K562 (cell line): ENCODE measurements at regions not wholly inside any gene's neighbourhood (a gene's known extent, or its start where the extent isn't known, plus 50 kb on each side); places are given as distances from the start of the nearest gene placed in this dataset.

Experiments
- ATAC-seq: fragments of 200-7000 bp; cut with Tn5 transposase; 3 replicates; pipeline ENCODE4 v1.9.1; 2020; ENCODE audit warnings: moderate library complexity
- BruUV-seq: library from RNA; stranded (reverse); fragments of 400-500 nt; replicated peaks from 2 replicates; lab custom pipeline; 2021; lab: Mats Ljungman, UMichigan
- CTCF ChIA-PET: fragments of 300-600 bp; formaldehyde crosslinking; extraction: SDS; loops from one replicate; lab custom pipeline; 2021; ENCODE audit warnings: low intra/inter-chr PET ratio; lab: Yijun Ruan, JAX
- POLR2A ChIA-PET: fragments of 300-600, 350-650 bp; sonication (Branson Sonifier 250); formaldehyde crosslinking; extraction: SDS; loops from one replicate; lab custom pipeline; 2021; ENCODE audit warnings: antibody characterized with exemption, inconsistent platforms; lab: Yijun Ruan, JAX
- DNase-seq, 4 experiments: peaks; one replicate each; pipeline versions ENCODE4 v3.0.0 to v3.0.0-alpha.2; 2011 to 2018; ENCODE audit warnings: low spot score in 3 of 4, mixed read lengths in 3 of 4; ENCODE audit errors: extremely low read depth in 1 of 4
- FAIRE-seq: peaks from 2 replicates; lab custom pipeline; 2011; peaks lifted over from hg19 to GRCh38; lab: Jason Lieb, UNC
- H2AFZ ChIP-seq: 2 replicates; pipeline ENCODE4 v1.6.0; 2011; ENCODE audit warnings: low read depth, low read length, control low read depth, inconsistent platforms
- H3K27ac ChIP-seq: fragments of 200-600 bp; 3 replicates; pipeline ENCODE4 v1.8.0; 2011; ENCODE audit warnings: low read depth, mild to moderate bottlenecking, control low read depth, inconsistent platforms, low read length, moderate library complexity, mixed read lengths; ENCODE audit errors: extremely low read depth
- H3K27me3 ChIP-seq, 2 experiments: fragments of 300-600 bp in 1 of 2; 2 replicates in 1 of 2; 3 replicates in 1 of 2; pipeline versions ENCODE4 v1.6.0 to v1.8.0; 2011; ENCODE audit warnings: inconsistent platforms in 2 of 2, low read length in 2 of 2, mild to moderate bottlenecking in 1 of 2, mixed read lengths in 1 of 2, moderate library complexity in 1 of 2; ENCODE audit not compliant: control insufficient read depth in 2 of 2, insufficient read depth in 2 of 2
- H3K36me3 ChIP-seq: fragments of 300-600 bp; 3 replicates; pipeline ENCODE4 v1.8.0; 2011; ENCODE audit warnings: mild to moderate bottlenecking, low read length, inconsistent platforms; ENCODE audit not compliant: control insufficient read depth, insufficient read depth
- H3K4me1 ChIP-seq, 2 experiments: fragments of 200-600 bp in 1 of 2; replicated peaks in 1 of 2; 2 replicates in 1 of 2; 3 replicates in 1 of 2; pipeline versions ENCODE4 v1.5.1 to v1.8.0; 2011; ENCODE audit warnings: inconsistent platforms in 2 of 2, low read length in 2 of 2, mild to moderate bottlenecking in 1 of 2, mixed read lengths in 1 of 2, moderate library complexity in 1 of 2; ENCODE audit not compliant: control insufficient read depth in 2 of 2, insufficient read depth in 2 of 2
- H3K4me2 ChIP-seq: 2 replicates; pipeline ENCODE4 v1.6.1; 2011; ENCODE audit warnings: low read length, control low read depth, inconsistent platforms, mixed read lengths; ENCODE audit not compliant: insufficient read depth
- H3K4me3 ChIP-seq: fragments of 200-600 bp; sonication (generic), shearing (Covaris generic); 2 replicates; pipeline ENCODE4 v1.5.1; 2016; ENCODE audit warnings: control low read depth, inconsistent platforms
- H3K79me2 ChIP-seq: fragments of 200-600 bp; 3 replicates; pipeline ENCODE4 v1.8.0; 2011; ENCODE audit warnings: low read length, inconsistent platforms; ENCODE audit not compliant: control insufficient read depth, insufficient read depth
- H3K9ac ChIP-seq, 2 experiments: 2 replicates each; pipeline versions ENCODE4 v1.6.0 to v1.6.1; 2011; ENCODE audit warnings: low read depth in 2 of 2, low read length in 2 of 2, control low read depth in 1 of 2, inconsistent platforms in 1 of 2, mild to moderate bottlenecking in 1 of 2, mixed read lengths in 1 of 2; ENCODE audit not compliant: insufficient read depth in 1 of 2
- H3K9me1 ChIP-seq: one replicate; pipeline ENCODE4 v1.6.0; 2011; ENCODE audit warnings: inconsistent platforms, mild to moderate bottlenecking, low read length, moderate library complexity; ENCODE audit not compliant: control insufficient read depth, insufficient read depth
- H3K9me3 ChIP-seq: replicated peaks from 2 replicates; pipeline ENCODE4 v1.5.1; 2011; ENCODE audit warnings: low read depth, low read length, inconsistent platforms; ENCODE audit not compliant: control insufficient read depth, insufficient read depth
- H4K20me1 ChIP-seq: replicated peaks from 2 replicates; pipeline ENCODE4 v1.6.1; 2011; ENCODE audit warnings: low read length, inconsistent platforms, mixed read lengths; ENCODE audit not compliant: control insufficient read depth, insufficient read depth
- ARID1B ChIP-seq: fragments of 450-650 bp; IDR thresholded peaks from 2 replicates; pipeline ENCODE4 v1.6.1; 2016; ENCODE audit warnings: antibody characterized with exemption, mild to moderate bottlenecking, inconsistent platforms
- ARID3B ChIP-seq: fragments of 250-450 bp; sonication (Bioruptor Pico); IDR thresholded peaks from 2 replicates; pipeline ENCODE4 v1.4.0; 2020; ENCODE audit warnings: borderline replicate concordance
- HDAC2 ChIP-seq: fragments of 450-650 bp; IDR thresholded peaks from 2 replicates; pipeline ENCODE4 v1.6.1; 2016; ENCODE audit warnings: mild to moderate bottlenecking
- MED1 ChIP-seq: sonication (generic); formaldehyde crosslinking; IDR thresholded peaks from 2 replicates; pipeline ENCODE4 v1.8.1; 2023; ENCODE audit warnings: missing genetic modification reagents, borderline replicate concordance
- MYNN ChIP-seq, 2 experiments: sonication (generic); formaldehyde crosslinking in 1 of 2; IDR thresholded peaks; 2 replicates each; pipeline versions ENCODE4 v1.5.0 to v1.6.1; 2016 to 2020; ENCODE audit warnings: antibody characterized with exemption in 1 of 2, missing genetic modification reagents in 1 of 2
- NCOR1 ChIP-seq: fragments of 450-650 bp; IDR thresholded peaks from 2 replicates; pipeline ENCODE4 v1.6.1; 2016; ENCODE audit warnings: mild to moderate bottlenecking, moderate library complexity
- NR2F6 ChIP-seq: fragments of 450-650 bp; formaldehyde crosslinking; IDR thresholded peaks from 2 replicates; pipeline ENCODE4 v1.4.0; 2020; ENCODE audit warnings: mild to moderate bottlenecking
- PCBP1 ChIP-seq: fragments of 200-400 bp; formaldehyde crosslinking; IDR thresholded peaks from 2 replicates; pipeline ENCODE4 v1.6.1; 2018; ENCODE audit warnings: mild to moderate bottlenecking, low read depth, low read length; ENCODE audit not compliant: poor library complexity, severe bottlenecking
- PHB2 ChIP-seq: fragments of 450-650 bp; IDR thresholded peaks from 2 replicates; pipeline ENCODE4 v1.6.1; 2017; ENCODE audit warnings: low read depth
- POLR2A ChIP-seq: fragments of 450-650 bp; conservative IDR thresholded peaks from 2 replicates; pipeline ENCODE4 v1.6.1; 2016
- RB1 ChIP-seq: fragments of 450-650 bp; IDR thresholded peaks from 2 replicates; pipeline ENCODE4 v1.6.1; 2017; ENCODE audit warnings: low read depth, mild to moderate bottlenecking
- RFX5 ChIP-seq: IDR thresholded peaks from 2 replicates; pipeline ENCODE4 v1.6.1; 2011; ENCODE audit warnings: low read depth, mild to moderate bottlenecking, improper control_type of control experiment, low read length
- SIRT6 ChIP-seq: IDR thresholded peaks from one replicate; pipeline ENCODE4 v1.6.1; 2012; ENCODE audit warnings: low read depth, mild to moderate bottlenecking, control low read depth, inconsistent platforms, low read length, moderate library complexity
- SMAD2 ChIP-seq: fragments of 150-350 bp; IDR thresholded peaks from 2 replicates; pipeline ENCODE4 v1.6.1; 2014; ENCODE audit warnings: low read depth, mild to moderate bottlenecking, low read length
- TFE3 ChIP-seq: fragments of 450-650 bp; formaldehyde crosslinking; IDR thresholded peaks from 2 replicates; pipeline ENCODE4 v1.4.0; 2020; ENCODE audit warnings: mild to moderate bottlenecking, mixed read lengths
- ZBTB2 ChIP-seq: fragments of 450-650 bp; IDR thresholded peaks from 2 replicates; pipeline ENCODE4 v1.6.1; 2016; ENCODE audit warnings: antibody characterized with exemption
- ZNF668 ChIP-seq: fragments of 250-450 bp; sonication (Bioruptor Pico); IDR thresholded peaks from 2 replicates; pipeline ENCODE4 v1.8.0; 2022; ENCODE audit warnings: mild to moderate bottlenecking, inconsistent platforms
- ZNF785 ChIP-seq: fragments of 250-450 bp; sonication (Bioruptor Pico); IDR thresholded peaks from 2 replicates; pipeline ENCODE4 v1.4.0; 2020; ENCODE audit warnings: mild to moderate bottlenecking
- WGBS: fragments of 100-300 bp; shearing (Covaris generic); methylation state at CpG from one replicate; pipeline ENCODE4 v1.1.6; 2016; ENCODE audit warnings: low coverage, mixed read lengths; ENCODE audit not compliant: insufficient coverage; ENCODE audit errors: missing lambda C conversion rate; 5-methylcytosine and 5-hydroxymethylcytosine counted together
- in situ Hi-C: fragments of 300-500 bp; cut with MboI; formaldehyde crosslinking; loops from 4 replicates; pipeline ENCODE4 v1.15.0; 2018; ENCODE audit warnings: inconsistent platforms, mixed read lengths
- intact Hi-C: fragments of 100-400 bp; cut with micrococcal nuclease; formaldehyde crosslinking; loops from 2 replicates; pipeline ENCODE4 v1.14.2; 2022

- no peak overlapping the region for H3K27ac ChIP-seq
- WGBS, result 73% methylated on average over 9 of the region's 19 CpGs
- no peaks in the 10 kb centered on the region for H3K36me3 ChIP-seq
- intact Hi-C loops, result loop anchor here (5.0 kb wide), 1 partner anchor 235 kb away; the partner anchor contains the start of gene RTL1
- BruUV-seq, result no TSS peak
- no peaks in the 10 kb centered on the region for H4K20me1 ChIP-seq
- in situ Hi-C loops, result loop anchor here (5.0 to 10.0 kb wide), 2 partner anchors 65 to 177 kb away; no protein-coding TSS in a partner anchor
- no peaks in the 10 kb centered on the region for H3K9me1 ChIP-seq
- H3K79me2 ChIP-seq, result no peaks in the 10 kb centered on the region
- FAIRE-seq (no peak), DNase-seq (no peak), ATAC-seq (no peak)
- CTCF ChIA-PET, result no interaction called here
- TF ChIP-seq MED1 (CRISPR knock-in tag), result no peak
- no peak for TF ChIP-seq MYNN (IDR thresholded peaks at IDR 0.05)
- no peak for TF ChIP-seq MYNN (CRISPR knock-in tag; IDR thresholded peaks at IDR 0.05)
- no peak for TF ChIP-seq RFX5
- no peak for TF ChIP-seq TFE3 (CRISPR knock-in tag)
- TF ChIP-seq NCOR1, result no peak
- TF ChIP-seq ZNF785 (CRISPR knock-in tag), result no peak
- TF ChIP-seq ARID1B, result no peak
- TF ChIP-seq SMAD2, result no peak
- no peak for TF ChIP-seq ZBTB2
- TF ChIP-seq ARID3B (CRISPR knock-in tag), result no peak
- TF ChIP-seq NR2F6 (CRISPR knock-in tag), result no peak
- TF ChIP-seq HDAC2, result no peak
- no peak for TF ChIP-seq POLR2A
- TF ChIP-seq PHB2, result no peak
- TF ChIP-seq ZNF668 (CRISPR knock-in tag), result no peak
- no peak for TF ChIP-seq SIRT6
- no peak for TF ChIP-seq PCBP1
- TF ChIP-seq RB1, result no peak
- H3K4me2 ChIP-seq, result no peak overlapping the region
- no peak overlapping the region for H2AFZ ChIP-seq
- H3K4me1 ChIP-seq, result peaks cover 24 to 37% of the 10 kb centered on the region in 2 experiments
- H3K9ac ChIP-seq, result 0 out of 4 replicates have a peak overlapping the region, but pooled peaks of 1 of the 2 experiments have one; percentile 27
- no peaks in the 10 kb centered on the region for H3K27me3 ChIP-seq
- no peak overlapping the region for H3K4me3 ChIP-seq
- POLR2A ChIA-PET, result no interaction called here
- 0 out of 2 replicates have a peak, but pooled peaks cover 1% of the 10 kb centered on the region for H3K9me3 ChIP-seq
Observed at GRCh38 chr14:100667656-100668055, 59.0 kb upstream of the DLK1 start.
